IMR-90 (cell line): ENCODE measurements at regions not wholly inside any gene's neighbourhood (a gene's known extent, or its start where the extent isn't known, plus 50 kb on each side); places are given as distances from the start of the nearest gene placed in this dataset.

ENCODE experiments used
- ATAC-seq: fragments of 200-7000 bp; cut with Tn5 transposase; 2 replicates; pipeline ENCODE4 v1.9.1; 2020; ENCODE audit warnings: low read depth, mild to moderate bottlenecking, moderate library complexity
- BruUV-seq: library from RNA; stranded (reverse); fragments of 400-500 nt; replicated peaks from 2 replicates; lab custom pipeline; 2021; lab: Mats Ljungman, UMichigan
- CTCF ChIA-PET: fragments of 300-600 bp; formaldehyde crosslinking; extraction: SDS; loops from one replicate; lab custom pipeline; 2021; ENCODE audit warnings: antibody characterized with exemption; lab: Yijun Ruan, JAX
- POLR2A ChIA-PET: fragments of 300-600 bp; sonication (Branson Sonifier 250); formaldehyde crosslinking; loops from one replicate; lab custom pipeline; 2022; ENCODE audit warnings: antibody characterized with exemption; ENCODE audit not compliant: unreplicated experiment; lab: Charles Lee
- DNase-seq: peaks from one replicate; pipeline ENCODE4 v3.0.0; 2013
- H2AFZ ChIP-seq: replicated peaks from 2 replicates; pipeline ENCODE3; 2013; ENCODE audit warnings: low read length, mild to moderate bottlenecking; ENCODE audit not compliant: poor library complexity
- H2AK5ac ChIP-seq: 2 replicates; pipeline ENCODE4 v1.6.1; 2013; ENCODE audit warnings: low read depth, low read length, inconsistent platforms
- H2AK9ac ChIP-seq: replicated peaks from 2 replicates; pipeline ENCODE3; 2013; ENCODE audit warnings: mild to moderate bottlenecking, low read depth, low read length, moderate library complexity; ENCODE audit not compliant: poor library complexity
- H2BK120ac ChIP-seq: 2 replicates; pipeline ENCODE4 v1.6.1; 2013; ENCODE audit warnings: low read depth, low read length, inconsistent platforms
- H2BK15ac ChIP-seq: 3 replicates; pipeline ENCODE4 v1.6.1; 2013; ENCODE audit warnings: low read depth, low read length, inconsistent platforms
- H2BK20ac ChIP-seq: 2 replicates; pipeline ENCODE4 v1.6.1; 2013; ENCODE audit warnings: low read depth, mild to moderate bottlenecking, inconsistent platforms, low read length, moderate library complexity
- H2BK5ac ChIP-seq: 2 replicates; pipeline ENCODE4 v1.6.1; 2013; ENCODE audit warnings: mild to moderate bottlenecking, low read depth, low read length, inconsistent platforms; ENCODE audit not compliant: poor library complexity, severe bottlenecking
- H3K14ac ChIP-seq: replicated peaks from 2 replicates; pipeline ENCODE4 v1.6.1; 2013; ENCODE audit warnings: low read depth, low read length, inconsistent platforms
- H3K18ac ChIP-seq: 2 replicates; pipeline ENCODE4 v1.6.1; 2013; ENCODE audit warnings: low read depth, low read length, control low read depth
- H3K23ac ChIP-seq: 2 replicates; pipeline ENCODE4 v1.6.1; 2013; ENCODE audit warnings: low read depth, low read length, inconsistent platforms
- H3K27ac ChIP-seq: 2 replicates; pipeline ENCODE4 v1.5.1; 2013; ENCODE audit warnings: mild to moderate bottlenecking, control low read depth, low read length; ENCODE audit not compliant: insufficient read depth
- H3K27me3 ChIP-seq: 2 replicates; pipeline ENCODE4 v1.6.1; 2013; ENCODE audit warnings: low read length; ENCODE audit not compliant: control insufficient read depth, insufficient read depth
- H3K36me3 ChIP-seq: 2 replicates; pipeline ENCODE4 v1.6.1; 2013; ENCODE audit warnings: low read length, mixed read lengths; ENCODE audit not compliant: control insufficient read depth, insufficient read depth
- H3K4ac ChIP-seq: 2 replicates; pipeline ENCODE4 v1.6.1; 2013; ENCODE audit warnings: low read depth, low read length, inconsistent platforms
- H3K4me1 ChIP-seq: 2 replicates; pipeline ENCODE4 v1.6.1; 2013; ENCODE audit warnings: low read length, mixed read lengths; ENCODE audit not compliant: control insufficient read depth, insufficient read depth
- H3K4me2 ChIP-seq: 2 replicates; pipeline ENCODE4 v1.6.1; 2013; ENCODE audit warnings: low read depth, mild to moderate bottlenecking, control low read depth, low read length, moderate library complexity
- H3K4me3 ChIP-seq: 2 replicates; pipeline ENCODE4 v1.5.1; 2013; ENCODE audit warnings: low read depth, mild to moderate bottlenecking, control low read depth, low read length, moderate library complexity; ENCODE audit not compliant: insufficient read depth
- H3K56ac ChIP-seq: 2 replicates; pipeline ENCODE4 v1.6.1; 2013; ENCODE audit warnings: low read length, inconsistent platforms; ENCODE audit not compliant: insufficient read depth; ENCODE audit errors: extremely low read depth
- H3K79me1 ChIP-seq, 2 experiments: 2 replicates each; pipeline ENCODE4 v1.6.1; 2013; ENCODE audit warnings: low read length in 2 of 2, inconsistent platforms in 1 of 2, low read depth in 1 of 2
- H3K9ac ChIP-seq: 2 replicates; pipeline ENCODE4 v1.6.1; 2013; ENCODE audit warnings: low read depth, low read length, control low read depth
- H3K9me1 ChIP-seq: 2 replicates; pipeline ENCODE4 v1.6.1; 2013; ENCODE audit warnings: low read length, inconsistent platforms; ENCODE audit not compliant: insufficient read depth
- H3K9me3 ChIP-seq: 2 replicates; pipeline ENCODE4 v1.6.1; 2013; ENCODE audit warnings: low read length; ENCODE audit not compliant: control insufficient read depth, insufficient read depth
- H4K20me1 ChIP-seq: 2 replicates; pipeline ENCODE4 v1.6.1; 2013; ENCODE audit warnings: low read length, inconsistent platforms; ENCODE audit not compliant: insufficient read depth
- H4K5ac ChIP-seq: 2 replicates; pipeline ENCODE4 v1.6.1; 2013; ENCODE audit warnings: mild to moderate bottlenecking, low read depth, low read length, control low read depth
- H4K8ac ChIP-seq, 2 experiments: 2 replicates each; pipeline ENCODE4 v1.6.1; 2013; ENCODE audit warnings: low read depth in 2 of 2, low read length in 2 of 2, control low read depth in 1 of 2, inconsistent platforms in 1 of 2
- H4K91ac ChIP-seq: 2 replicates; pipeline ENCODE4 v1.6.1; 2013; ENCODE audit warnings: low read depth, low read length, inconsistent platforms; ENCODE audit not compliant: insufficient read depth
- BHLHE40 ChIP-seq: fragments of 150-350 bp; IDR thresholded peaks from 2 replicates; pipeline ENCODE4 v1.6.1; 2016; ENCODE audit warnings: mild to moderate bottlenecking, low read depth, low read length
- CEBPB ChIP-seq: IDR thresholded peaks from 2 replicates; pipeline ENCODE4 v1.6.1; 2012; ENCODE audit warnings: low read depth, low read length, improper control_type of control experiment
- CHD1 ChIP-seq: IDR thresholded peaks from 2 replicates; pipeline ENCODE4 v1.6.1; 2012; ENCODE audit warnings: low read depth, low read length, improper control_type of control experiment
- FOS ChIP-seq: fragments of 150-350 bp; IDR thresholded peaks from 2 replicates; pipeline ENCODE4 v1.6.1; 2016; ENCODE audit warnings: low read depth, low read length
- MAFK ChIP-seq: IDR thresholded peaks from 2 replicates; pipeline ENCODE4 v1.6.1; 2012; ENCODE audit warnings: low read depth, low read length, improper control_type of control experiment
- MAZ ChIP-seq: IDR thresholded peaks from 2 replicates; pipeline ENCODE4 v1.6.1; 2012; ENCODE audit warnings: low read depth, mild to moderate bottlenecking, low read length, improper control_type of control experiment, moderate library complexity, borderline replicate concordance
- MXI1 ChIP-seq: IDR thresholded peaks from 2 replicates; pipeline ENCODE4 v1.6.1; 2012; ENCODE audit warnings: low read depth, mild to moderate bottlenecking, low read length, moderate library complexity, borderline replicate concordance
- NFE2L2 ChIP-seq: fragments of 150-350 bp; IDR thresholded peaks from 2 replicates; pipeline ENCODE4 v1.6.1; 2016; ENCODE audit warnings: low read depth, mild to moderate bottlenecking, low read length
- POLR2A ChIP-seq: IDR thresholded peaks from 2 replicates; pipeline ENCODE4 v1.6.1; 2012; ENCODE audit warnings: mild to moderate bottlenecking, low read depth, low read length
- RAD21 ChIP-seq: IDR thresholded peaks from 2 replicates; pipeline ENCODE4 v1.6.1; 2012; ENCODE audit warnings: low read length, improper control_type of control experiment
- RCOR1 ChIP-seq: IDR thresholded peaks from 2 replicates; pipeline ENCODE4 v1.6.1; 2012; ENCODE audit warnings: mild to moderate bottlenecking, low read length, improper control_type of control experiment; ENCODE audit not compliant: insufficient replicate concordance
- RFX5 ChIP-seq: IDR thresholded peaks from 2 replicates; pipeline ENCODE4 v1.8.0; 2012; ENCODE audit warnings: low read depth, mild to moderate bottlenecking, low read length, moderate library complexity
- SMC3 ChIP-seq: fragments of 150-350 bp; IDR thresholded peaks from 2 replicates; pipeline ENCODE4 v1.6.1; 2016; ENCODE audit warnings: low read depth, mild to moderate bottlenecking, antibody characterized with exemption, low read length, moderate library complexity
- dilution Hi-C: fragments of 300-500 bp; cut with HindIII; formaldehyde crosslinking; loops from one replicate; pipeline ENCODE4 v1.14.3; 2018; ENCODE audit warnings: low sequenced_read_pairs; ENCODE audit not compliant: unreplicated experiment
- in situ Hi-C: fragments of 300-500 bp; cut with MboI; formaldehyde crosslinking; loops from 3 replicates; pipeline ENCODE4 v1.14.3; 2019; ENCODE audit warnings: low sequenced_read_pairs, inconsistent platforms, mixed read lengths
- intact Hi-C: fragments of 100-400 bp; cut with micrococcal nuclease; formaldehyde crosslinking; loops from 2 replicates; pipeline ENCODE4 v1.10.0; 2022
- TF ChIP-seq, protein P1 (sequence below): conservative IDR thresholded peaks from 2 replicates; pipeline ENCODE4 v1.5.1; 2012; ENCODE audit warnings: mild to moderate bottlenecking, low read depth, low read length, improper control_type of control experiment
- TF ChIP-seq, protein P2 (sequence below): fragments of 150-350 bp; IDR thresholded peaks from 2 replicates; pipeline ENCODE4 v1.6.1; 2016; ENCODE audit warnings: low read depth, mild to moderate bottlenecking, low read length, moderate library complexity, borderline replicate concordance
- TF ChIP-seq, protein P3 (sequence below): fragments of 150-350 bp; IDR thresholded peaks from 2 replicates; pipeline ENCODE4 v1.6.1; 2017; ENCODE audit warnings: mild to moderate bottlenecking, antibody characterized with exemption, low read length, low read depth

GRCh38 chr13:57264965-57265364, 98.0 kb downstream of the PRR20E start:
- Histone ChIP-seq H3K79me1 (no peaks in the 10 kb centered on the region), H2AFZ (no peak overlapping the region), H2AK5ac (no peak overlapping the region), H3K27me3 (no peaks in the 10 kb centered on the region), H2BK20ac (no peak overlapping the region), H3K9me3 (no peaks in the 10 kb centered on the region; the same call in 1 of the 2 replicates), H3K4me1 (no peaks in the 10 kb centered on the region), H3K23ac (no peak overlapping the region), H2BK5ac (no peak overlapping the region), H3K36me3 (no peaks in the 10 kb centered on the region), H3K14ac (no peak overlapping the region), H3K18ac (no peak overlapping the region), H3K27ac (no peak overlapping the region), H2AK9ac (no peak overlapping the region), H2BK120ac (no peak overlapping the region), H3K56ac (no peak overlapping the region), H2BK15ac (no peak overlapping the region), H3K4me3 (no peak overlapping the region), H3K9me1 (no peaks in the 10 kb centered on the region), H3K4me2 (no peak overlapping the region), H4K5ac (no peak overlapping the region), H3K4ac (no peak overlapping the region), H4K8ac (no peak overlapping the region), H4K20me1 (no peaks in the 10 kb centered on the region), H3K9ac (no peak overlapping the region), H4K91ac (no peak overlapping the region)
- intact Hi-C loops (no loop called here), in situ Hi-C loops (no loop called here), dilution Hi-C loops (no loop called here)
- BruUV-seq = no TSS peak
- TF ChIP-seq MAZ (no peak), CHD1 (no peak), CEBPB (no peak), RCOR1 (no peak), NFE2L2 (no peak), RAD21 (no peak), BHLHE40 (no peak), FOS (no peak), MXI1 (no peak), SMC3 (no peak), RFX5 (no peak), MAFK (no peak), POLR2A (no peak)
- TF ChIP-seq, protein P1, sequence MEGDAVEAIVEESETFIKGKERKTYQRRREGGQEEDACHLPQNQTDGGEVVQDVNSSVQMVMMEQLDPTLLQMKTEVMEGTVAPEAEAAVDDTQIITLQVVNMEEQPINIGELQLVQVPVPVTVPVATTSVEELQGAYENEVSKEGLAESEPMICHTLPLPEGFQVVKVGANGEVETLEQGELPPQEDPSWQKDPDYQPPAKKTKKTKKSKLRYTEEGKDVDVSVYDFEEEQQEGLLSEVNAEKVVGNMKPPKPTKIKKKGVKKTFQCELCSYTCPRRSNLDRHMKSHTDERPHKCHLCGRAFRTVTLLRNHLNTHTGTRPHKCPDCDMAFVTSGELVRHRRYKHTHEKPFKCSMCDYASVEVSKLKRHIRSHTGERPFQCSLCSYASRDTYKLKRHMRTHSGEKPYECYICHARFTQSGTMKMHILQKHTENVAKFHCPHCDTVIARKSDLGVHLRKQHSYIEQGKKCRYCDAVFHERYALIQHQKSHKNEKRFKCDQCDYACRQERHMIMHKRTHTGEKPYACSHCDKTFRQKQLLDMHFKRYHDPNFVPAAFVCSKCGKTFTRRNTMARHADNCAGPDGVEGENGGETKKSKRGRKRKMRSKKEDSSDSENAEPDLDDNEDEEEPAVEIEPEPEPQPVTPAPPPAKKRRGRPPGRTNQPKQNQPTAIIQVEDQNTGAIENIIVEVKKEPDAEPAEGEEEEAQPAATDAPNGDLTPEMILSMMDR = no peak
- TF ChIP-seq, protein P2, sequence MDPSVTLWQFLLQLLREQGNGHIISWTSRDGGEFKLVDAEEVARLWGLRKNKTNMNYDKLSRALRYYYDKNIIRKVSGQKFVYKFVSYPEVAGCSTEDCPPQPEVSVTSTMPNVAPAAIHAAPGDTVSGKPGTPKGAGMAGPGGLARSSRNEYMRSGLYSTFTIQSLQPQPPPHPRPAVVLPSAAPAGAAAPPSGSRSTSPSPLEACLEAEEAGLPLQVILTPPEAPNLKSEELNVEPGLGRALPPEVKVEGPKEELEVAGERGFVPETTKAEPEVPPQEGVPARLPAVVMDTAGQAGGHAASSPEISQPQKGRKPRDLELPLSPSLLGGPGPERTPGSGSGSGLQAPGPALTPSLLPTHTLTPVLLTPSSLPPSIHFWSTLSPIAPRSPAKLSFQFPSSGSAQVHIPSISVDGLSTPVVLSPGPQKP = no peak
- TF ChIP-seq, protein P3, sequence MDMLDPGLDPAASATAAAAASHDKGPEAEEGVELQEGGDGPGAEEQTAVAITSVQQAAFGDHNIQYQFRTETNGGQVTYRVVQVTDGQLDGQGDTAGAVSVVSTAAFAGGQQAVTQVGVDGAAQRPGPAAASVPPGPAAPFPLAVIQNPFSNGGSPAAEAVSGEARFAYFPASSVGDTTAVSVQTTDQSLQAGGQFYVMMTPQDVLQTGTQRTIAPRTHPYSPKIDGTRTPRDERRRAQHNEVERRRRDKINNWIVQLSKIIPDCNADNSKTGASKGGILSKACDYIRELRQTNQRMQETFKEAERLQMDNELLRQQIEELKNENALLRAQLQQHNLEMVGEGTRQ = no peak
- POLR2A ChIA-PET = no interaction called here
- CTCF ChIA-PET = no interaction called here
- DNase-seq = no peak
- no peak for ATAC-seq
